ENCODE measurements at regions not wholly inside any gene's neighbourhood (a gene's known extent, or its start where the extent isn't known, plus 50 kb on each side); places are given as distances from the start of the nearest gene placed in this dataset.

DNA sequence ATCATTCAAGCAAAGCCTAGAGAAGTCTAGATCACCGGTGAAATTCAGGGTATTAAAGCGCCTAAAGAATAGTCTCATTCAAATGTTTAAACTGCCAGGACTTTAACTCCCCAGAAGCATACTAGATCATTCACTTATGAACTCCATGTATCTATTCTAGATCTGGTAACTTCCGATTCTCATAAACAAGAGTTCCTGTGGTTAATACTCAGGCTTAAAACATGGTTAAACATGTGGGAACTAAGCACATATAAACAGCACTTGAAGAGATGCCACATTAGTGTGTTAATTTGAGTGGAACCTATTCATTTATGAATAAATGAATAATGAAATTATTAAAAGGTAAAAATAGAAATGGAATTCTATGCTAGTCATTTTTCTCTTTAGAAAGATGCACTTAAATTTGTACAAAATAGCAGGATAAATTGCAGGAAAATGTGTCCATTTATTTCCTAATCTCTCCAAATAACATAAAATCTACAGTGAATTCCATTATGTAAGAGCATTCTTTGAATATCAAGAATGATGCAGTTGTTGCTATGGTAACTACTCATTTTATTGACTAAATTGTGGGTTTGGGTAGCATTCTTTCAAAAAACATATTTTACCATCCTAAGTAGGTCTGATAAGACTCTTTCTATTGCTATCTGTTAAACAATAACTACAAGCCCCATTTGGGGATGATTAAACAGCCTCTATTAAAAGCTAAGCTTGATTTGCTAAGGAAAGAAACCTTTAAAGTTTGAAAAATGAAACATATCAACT, 147.6 kb upstream of the TMEM168 start:
- TF ChIP-seq, protein P1, sequence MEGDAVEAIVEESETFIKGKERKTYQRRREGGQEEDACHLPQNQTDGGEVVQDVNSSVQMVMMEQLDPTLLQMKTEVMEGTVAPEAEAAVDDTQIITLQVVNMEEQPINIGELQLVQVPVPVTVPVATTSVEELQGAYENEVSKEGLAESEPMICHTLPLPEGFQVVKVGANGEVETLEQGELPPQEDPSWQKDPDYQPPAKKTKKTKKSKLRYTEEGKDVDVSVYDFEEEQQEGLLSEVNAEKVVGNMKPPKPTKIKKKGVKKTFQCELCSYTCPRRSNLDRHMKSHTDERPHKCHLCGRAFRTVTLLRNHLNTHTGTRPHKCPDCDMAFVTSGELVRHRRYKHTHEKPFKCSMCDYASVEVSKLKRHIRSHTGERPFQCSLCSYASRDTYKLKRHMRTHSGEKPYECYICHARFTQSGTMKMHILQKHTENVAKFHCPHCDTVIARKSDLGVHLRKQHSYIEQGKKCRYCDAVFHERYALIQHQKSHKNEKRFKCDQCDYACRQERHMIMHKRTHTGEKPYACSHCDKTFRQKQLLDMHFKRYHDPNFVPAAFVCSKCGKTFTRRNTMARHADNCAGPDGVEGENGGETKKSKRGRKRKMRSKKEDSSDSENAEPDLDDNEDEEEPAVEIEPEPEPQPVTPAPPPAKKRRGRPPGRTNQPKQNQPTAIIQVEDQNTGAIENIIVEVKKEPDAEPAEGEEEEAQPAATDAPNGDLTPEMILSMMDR (IDR thresholded peaks at IDR 0.05): no peak
- no peak for TF ChIP-seq POLR2A (IDR thresholded peaks at IDR 0.05)

All from uterus (tissue), 2 donors.